ENCODE measurements at regions not wholly inside any gene's neighbourhood (a gene's known extent, or its start where the extent isn't known, plus 50 kb on each side); places are given as distances from the start of the nearest gene placed in this dataset.

- Histone ChIP-seq H3K36me3 (no peaks in the 10 kb centered on the region), H3K27me3 (peaks cover 62% of the 10 kb centered on the region), H3K4me1 (ENCODE audit: control insufficient read depth in 1 of 2, insufficient read depth in 1 of 2, low read depth in 1 of 2, low read length in 1 of 2) (peaks cover 19% of the 10 kb centered on the region in 2 experiments), H3K27ac (no peak overlapping the region), H3K4me3 (ENCODE audit: low read depth in 1 of 2, low read length in 1 of 2) (no peak overlapping the region), H3K9me3 (no peaks in the 10 kb centered on the region)
- no peak for TF ChIP-seq CTCF (IDR thresholded peaks at IDR 0.05)
Measured at GRCh38 chr16:85988306-85988705, 89.3 kb downstream of the IRF8 start.

GRCh38 chr16:85988723-85989313 lies 89.9 kb downstream of the IRF8 start:
- Histone ChIP-seq H3K27me3 (peaks cover 59% of the 10 kb centered on the region), H3K4me3 (ENCODE audit: low read depth in 1 of 2, low read length in 1 of 2) (no peak overlapping the region), H3K4me1 (ENCODE audit: control insufficient read depth in 1 of 2, insufficient read depth in 1 of 2, low read depth in 1 of 2, low read length in 1 of 2) (peaks cover 14% of the 10 kb centered on the region in 2 experiments), H3K27ac (no peak overlapping the region), H3K9me3 (no peaks in the 10 kb centered on the region), H3K36me3 (no peaks in the 10 kb centered on the region)
- TF ChIP-seq CTCF (IDR thresholded peaks at IDR 0.05), result no peak

GRCh38 chr16:85989376-85989775 lies 90.4 kb downstream of the IRF8 start:
- no peak for TF ChIP-seq CTCF (IDR thresholded peaks at IDR 0.05)
- Histone ChIP-seq H3K27me3 (peaks cover 57% of the 10 kb centered on the region), H3K27ac (no peak overlapping the region), H3K4me1 (ENCODE audit: control insufficient read depth in 1 of 2, insufficient read depth in 1 of 2, low read depth in 1 of 2, low read length in 1 of 2) (peaks cover 8 to 9% of the 10 kb centered on the region in 2 experiments), H3K9me3 (no peaks in the 10 kb centered on the region), H3K4me3 (ENCODE audit: low read depth in 1 of 2, low read length in 1 of 2) (no peak overlapping the region), H3K36me3 (no peaks in the 10 kb centered on the region)

- no peak overlapping the region for H3K4me3 ChIP-seq (ENCODE audit: low read depth in 1 of 2, low read length in 1 of 2)
- H3K4me1 ChIP-seq (ENCODE audit: control insufficient read depth in 1 of 2, insufficient read depth in 1 of 2, low read depth in 1 of 2, low read length in 1 of 2), result peaks cover 2 to 5% of the 10 kb centered on the region in 2 experiments
- TF ChIP-seq CTCF (IDR thresholded peaks at IDR 0.05), result no peak
- H3K27ac ChIP-seq, result no peak overlapping the region
- H3K36me3 ChIP-seq, result no peaks in the 10 kb centered on the region
- H3K27me3 ChIP-seq, result peaks cover 51% of the 10 kb centered on the region
- no peaks in the 10 kb centered on the region for H3K9me3 ChIP-seq
Measured at GRCh38 chr16:85989863-85990643, 91.1 kb downstream of the IRF8 start.

GRCh38 chr16:85990861-85991301 lies 91.9 kb downstream of the IRF8 start:
- Histone ChIP-seq H3K27ac (no peak overlapping the region), H3K4me3 (ENCODE audit: low read depth in 1 of 2, low read length in 1 of 2) (no peak overlapping the region), H3K4me1 (ENCODE audit: control insufficient read depth in 1 of 2, insufficient read depth in 1 of 2, low read depth in 1 of 2, low read length in 1 of 2) (no peaks in the 10 kb centered on the region), H3K36me3 (no peaks in the 10 kb centered on the region), H3K9me3 (no peaks in the 10 kb centered on the region), H3K27me3 (peaks cover 46% of the 10 kb centered on the region)
- TF ChIP-seq CTCF (IDR thresholded peaks at IDR 0.05), result no peak

Data from neutrophil (primary cell).